ENCODE measurements at regions not wholly inside any gene's neighbourhood (a gene's known extent, or its start where the extent isn't known, plus 50 kb on each side); places are given as distances from the start of the nearest gene placed in this dataset.
A peak's percentile ranks its signal among the peaks of the same experiment; 100 is the strongest.

DNA sequence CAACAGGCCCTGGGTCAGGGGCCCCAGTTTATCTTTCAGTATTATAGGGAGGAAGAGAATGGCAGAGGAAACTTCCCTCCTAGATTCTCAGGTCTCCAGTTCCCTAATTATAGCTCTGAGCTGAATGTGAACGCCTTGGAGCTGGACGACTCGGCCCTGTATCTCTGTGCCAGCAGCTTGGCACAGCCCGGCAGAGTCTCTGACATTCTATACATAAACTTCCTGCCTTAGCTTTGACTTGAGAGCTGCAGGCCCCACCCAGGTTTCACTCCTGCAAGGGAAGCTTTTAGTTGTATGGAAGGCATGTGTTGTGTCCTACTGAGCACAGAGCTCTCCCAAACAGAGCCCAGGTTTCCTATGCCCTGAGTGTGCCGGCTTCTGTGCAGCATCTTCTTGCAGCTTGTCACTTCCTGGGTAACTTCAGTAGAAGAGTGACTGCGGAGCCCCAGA, 205.6 kb upstream of the PRSS58 start:
- Histone ChIP-seq H3K27ac (no peak overlapping the region), H3K4me3 (no peak overlapping the region), H3K27me3 (no peaks in the 10 kb centered on the region), H3K9me3 (no peaks in the 10 kb centered on the region), H3K4me1 (no peaks in the 10 kb centered on the region), H3K36me3 (no peaks in the 10 kb centered on the region)
- WGBS, 2 donors (ENCODE audit: low coverage in 1 of 2), result 41% methylated on average over 6 of the region's 6 CpGs; no CpG with 5 or more reads in 1 of the 2 donors
- TF ChIP-seq, protein P1, sequence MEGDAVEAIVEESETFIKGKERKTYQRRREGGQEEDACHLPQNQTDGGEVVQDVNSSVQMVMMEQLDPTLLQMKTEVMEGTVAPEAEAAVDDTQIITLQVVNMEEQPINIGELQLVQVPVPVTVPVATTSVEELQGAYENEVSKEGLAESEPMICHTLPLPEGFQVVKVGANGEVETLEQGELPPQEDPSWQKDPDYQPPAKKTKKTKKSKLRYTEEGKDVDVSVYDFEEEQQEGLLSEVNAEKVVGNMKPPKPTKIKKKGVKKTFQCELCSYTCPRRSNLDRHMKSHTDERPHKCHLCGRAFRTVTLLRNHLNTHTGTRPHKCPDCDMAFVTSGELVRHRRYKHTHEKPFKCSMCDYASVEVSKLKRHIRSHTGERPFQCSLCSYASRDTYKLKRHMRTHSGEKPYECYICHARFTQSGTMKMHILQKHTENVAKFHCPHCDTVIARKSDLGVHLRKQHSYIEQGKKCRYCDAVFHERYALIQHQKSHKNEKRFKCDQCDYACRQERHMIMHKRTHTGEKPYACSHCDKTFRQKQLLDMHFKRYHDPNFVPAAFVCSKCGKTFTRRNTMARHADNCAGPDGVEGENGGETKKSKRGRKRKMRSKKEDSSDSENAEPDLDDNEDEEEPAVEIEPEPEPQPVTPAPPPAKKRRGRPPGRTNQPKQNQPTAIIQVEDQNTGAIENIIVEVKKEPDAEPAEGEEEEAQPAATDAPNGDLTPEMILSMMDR (IDR thresholded peaks at IDR 0.05), result no peak
- TF ChIP-seq EP300 (IDR thresholded peaks at IDR 0.05; ENCODE audit: low read depth) (no peak), POLR2AphosphoS5 (IDR thresholded peaks at IDR 0.05) (no peak), POLR2A (IDR thresholded peaks at IDR 0.05) (no peak)
- no peak for DNase-seq
- in situ Hi-C loops (cut with MboI; ENCODE audit: low pct_ligation_motif_present in 1 of 4, low pct_unique_long_range_greater_than_20kb in 1 of 4, low sequenced_read_pairs in 3 of 4), result loop anchor here in 1 of 4 donors (5.0 kb wide), 1 partner anchor 34 kb away; no protein-coding TSS in a partner anchor
- intact Hi-C loops (cut with DNase I; ENCODE audit: low total_unique reads), result no loop called here

DNA sequence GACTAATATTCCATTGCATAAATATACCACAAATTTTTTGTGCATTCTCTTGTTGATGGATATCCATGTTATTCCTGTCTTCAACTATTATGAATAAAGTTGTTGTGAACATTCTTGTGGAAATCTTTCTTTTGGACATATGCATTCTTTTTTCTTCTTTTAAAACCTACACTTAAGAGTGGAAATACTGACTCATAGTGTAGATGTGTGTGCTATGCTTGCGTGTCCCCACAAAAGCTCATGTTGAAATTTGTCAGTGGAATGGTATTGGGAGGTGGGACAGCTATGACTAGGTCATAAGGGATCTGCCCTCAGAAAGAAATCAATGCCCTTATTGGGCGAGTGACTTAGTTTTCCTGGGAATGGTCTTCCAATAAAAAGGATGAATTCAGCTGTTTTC, 203.6 kb upstream of the PRSS58 start:
- WGBS, 2 donors (ENCODE audit: low coverage in 1 of 2), result 56 to 90% methylated on average over 2 of the region's 2 CpGs
- Histone ChIP-seq H3K4me3 (no peak overlapping the region), H3K4me1 (no peaks in the 10 kb centered on the region), H3K27ac (no peak overlapping the region), H3K36me3 (no peaks in the 10 kb centered on the region), H3K27me3 (no peaks in the 10 kb centered on the region), H3K9me3 (no peaks in the 10 kb centered on the region)
- no peak for TF ChIP-seq POLR2A (IDR thresholded peaks at IDR 0.05)
- TF ChIP-seq EP300 (IDR thresholded peaks at IDR 0.05; ENCODE audit: low read depth), result no peak
- TF ChIP-seq, protein P1 (IDR thresholded peaks at IDR 0.05), result no peak
- no peak for TF ChIP-seq POLR2AphosphoS5 (IDR thresholded peaks at IDR 0.05)
- no peak for DNase-seq
- intact Hi-C loops (cut with DNase I; ENCODE audit: low total_unique reads) (no loop called here), in situ Hi-C loops (cut with MboI; ENCODE audit: low pct_ligation_motif_present in 1 of 4, low pct_unique_long_range_greater_than_20kb in 1 of 4, low sequenced_read_pairs in 3 of 4) (loop anchor here in 1 of 4 donors (5.0 kb wide), 1 partner anchor 36 kb away; no protein-coding TSS in a partner anchor)

DNA sequence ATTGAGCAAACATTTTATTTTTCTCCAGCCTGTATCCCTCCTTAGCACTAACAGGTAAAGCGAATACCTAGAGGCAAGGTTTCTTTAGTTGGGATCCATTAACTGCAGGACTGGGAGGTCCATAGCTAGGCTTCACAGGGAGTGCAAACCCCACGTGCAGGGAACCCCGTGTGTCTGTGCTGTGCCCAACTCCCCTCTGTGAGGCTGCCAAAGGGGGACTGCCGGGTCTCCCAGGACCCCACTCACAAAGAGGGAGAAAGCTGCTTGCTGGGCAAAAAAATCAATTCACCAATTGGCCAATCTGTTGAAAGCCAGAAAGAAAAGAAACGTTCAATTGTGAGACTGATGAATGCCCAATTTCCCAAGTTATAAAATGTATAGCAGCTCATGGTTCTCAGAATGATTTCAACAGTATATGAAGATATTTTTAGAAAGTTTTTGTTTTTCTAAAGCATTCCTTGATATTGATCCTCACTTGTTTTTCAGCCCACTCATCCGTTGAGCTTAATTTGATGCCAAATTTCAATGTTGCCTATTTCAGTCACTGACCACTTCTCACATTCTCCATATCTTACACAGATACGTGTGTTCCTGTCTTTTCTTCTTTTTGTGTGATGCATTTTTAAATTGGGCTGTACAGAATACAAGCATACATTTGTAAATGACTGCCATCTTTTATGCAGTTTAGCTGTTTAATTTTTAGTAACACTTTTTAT, 202.7 kb upstream of the PRSS58 start:
- no peaks in the 10 kb centered on the region for H3K9me3 ChIP-seq
- H3K36me3 ChIP-seq, result no peaks in the 10 kb centered on the region
- H3K27ac ChIP-seq, result no peak overlapping the region
- intact Hi-C loops (cut with DNase I; ENCODE audit: low total_unique reads), result no loop called here
- WGBS, 2 donors (ENCODE audit: low coverage in 1 of 2), result 72 to 77% methylated on average over 7 of the region's 7 CpGs
- TF ChIP-seq EP300 (IDR thresholded peaks at IDR 0.05; ENCODE audit: low read depth) (no peak), POLR2AphosphoS5 (IDR thresholded peaks at IDR 0.05) (no peak), POLR2A (IDR thresholded peaks at IDR 0.05) (no peak)
- TF ChIP-seq, protein P1 (IDR thresholded peaks at IDR 0.05), result no peak
- no peak overlapping the region for H3K4me3 ChIP-seq
- no peaks in the 10 kb centered on the region for H3K27me3 ChIP-seq
- DNase-seq, result no peak
- in situ Hi-C loops (cut with MboI; ENCODE audit: low pct_ligation_motif_present in 1 of 4, low pct_unique_long_range_greater_than_20kb in 1 of 4, low sequenced_read_pairs in 3 of 4), result loop anchor here in 1 of 4 donors (5.0 kb wide), 1 partner anchor 37 kb away; no protein-coding TSS in a partner anchor
- no peaks in the 10 kb centered on the region for H3K4me1 ChIP-seq

DNA sequence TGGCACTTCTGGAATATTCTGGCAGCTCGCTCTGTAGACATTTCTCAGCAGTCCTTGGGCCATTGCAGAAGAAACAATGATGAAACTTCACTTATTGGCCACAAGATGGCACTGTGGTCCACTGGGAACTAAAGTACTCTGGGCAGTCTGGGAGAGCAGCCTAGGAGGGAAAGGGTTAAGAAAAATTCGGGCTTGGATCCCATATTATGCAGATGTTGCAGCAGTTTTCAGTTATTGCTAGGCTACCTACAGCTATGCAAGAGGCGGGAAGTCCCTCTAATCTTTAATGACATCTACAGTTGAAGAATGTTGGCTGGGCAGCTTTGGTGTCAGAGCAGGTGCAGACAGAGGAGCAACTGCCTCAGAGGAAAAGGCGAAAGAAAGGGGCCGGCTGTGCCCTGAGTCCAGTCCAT, 201.7 kb upstream of the PRSS58 start:
- Histone ChIP-seq H3K4me3 (no peak overlapping the region), H3K4me1 (no peaks in the 10 kb centered on the region), H3K9me3 (no peaks in the 10 kb centered on the region), H3K36me3 (no peaks in the 10 kb centered on the region), H3K27ac (no peak overlapping the region), H3K27me3 (no peaks in the 10 kb centered on the region)
- intact Hi-C loops (cut with DNase I; ENCODE audit: low total_unique reads) (no loop called here), in situ Hi-C loops (cut with MboI; ENCODE audit: low pct_ligation_motif_present in 1 of 4, low pct_unique_long_range_greater_than_20kb in 1 of 4, low sequenced_read_pairs in 3 of 4) (no loop called here)
- DNase-seq, result peak; percentile 19
- TF ChIP-seq, protein P1 (IDR thresholded peaks at IDR 0.05), result peak; percentile 52 to 71 (median 65)
- no peak for TF ChIP-seq EP300 (IDR thresholded peaks at IDR 0.05; ENCODE audit: low read depth)
- WGBS, 2 donors (ENCODE audit: low coverage in 1 of 2), result 0 to 6% methylated on average over 1 to 5 of the region's 5 CpGs
